Activated T-cell treated with anti-CD3 and anti-CD28 coated beads, Interleukin-2, amount 50 U/mL, for 24 hours (primary cell): ENCODE measurements at regions not wholly inside any gene's neighbourhood (a gene's known extent, or its start where the extent isn't known, plus 50 kb on each side); places are given as distances from the start of the nearest gene placed in this dataset.

Experiments
- DNase-seq: peaks from one replicate; pipeline ENCODE4 v3.0.0-alpha.2; 2020
- H3K27ac Mint-ChIP-seq: 2 replicates; pipeline ENCODE4 v1.8.0; 2020; ENCODE audit warnings: mild to moderate bottlenecking, mixed read lengths
- H3K27me3 Mint-ChIP-seq: 2 replicates; pipeline ENCODE4 v1.8.0; 2020; ENCODE audit warnings: mixed read lengths
- H3K36me3 Mint-ChIP-seq: 2 replicates; pipeline ENCODE4 v1.8.0; 2020; ENCODE audit warnings: low read depth, mixed read lengths
- H3K4me1 Mint-ChIP-seq: 2 replicates; pipeline ENCODE4 v1.8.0; 2020; ENCODE audit warnings: low read depth, mixed read lengths
- H3K4me3 Mint-ChIP-seq: 2 replicates; pipeline ENCODE4 v1.8.0; 2020; ENCODE audit warnings: mild to moderate bottlenecking, moderate library complexity, mixed read lengths
- H3K9me3 Mint-ChIP-seq: 2 replicates; pipeline ENCODE4 v1.8.0; 2020; ENCODE audit warnings: mixed read lengths

DNA sequence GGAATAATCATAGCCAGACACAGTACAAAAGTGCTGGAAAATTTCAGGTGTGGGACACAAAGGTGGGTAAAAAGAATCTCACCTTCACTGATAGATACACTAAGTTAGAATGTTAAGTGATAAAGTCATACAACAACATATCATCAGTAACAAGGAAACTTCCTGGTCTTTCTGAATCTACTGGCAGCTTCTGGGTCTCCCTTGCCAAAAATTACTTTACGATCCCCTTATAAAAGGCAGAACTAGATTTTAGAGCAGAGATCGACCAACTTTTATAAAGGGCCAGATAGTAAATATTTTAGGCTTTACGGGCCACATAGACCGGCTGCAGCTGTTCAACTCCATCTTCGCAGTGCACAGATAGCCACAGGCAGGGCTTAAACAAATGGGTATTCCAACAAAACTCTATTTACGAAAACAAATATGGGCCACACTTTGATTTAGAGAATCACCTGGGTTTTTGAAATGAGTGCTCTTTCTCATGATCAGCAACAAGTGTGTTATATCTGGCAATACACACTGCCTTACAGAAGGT is 159.9 kb downstream of the AASDH start:
- Mint-ChIP-seq H3K4me3 (no peak overlapping the region), H3K27ac (no peak overlapping the region), H3K4me1 (peaks cover 7% of the 10 kb centered on the region), H3K36me3 (no peaks in the 10 kb centered on the region), H3K27me3 (peaks cover 12% of the 10 kb centered on the region), H3K9me3 (peaks cover 5% of the 10 kb centered on the region)
- DNase-seq, result no peak

DNA sequence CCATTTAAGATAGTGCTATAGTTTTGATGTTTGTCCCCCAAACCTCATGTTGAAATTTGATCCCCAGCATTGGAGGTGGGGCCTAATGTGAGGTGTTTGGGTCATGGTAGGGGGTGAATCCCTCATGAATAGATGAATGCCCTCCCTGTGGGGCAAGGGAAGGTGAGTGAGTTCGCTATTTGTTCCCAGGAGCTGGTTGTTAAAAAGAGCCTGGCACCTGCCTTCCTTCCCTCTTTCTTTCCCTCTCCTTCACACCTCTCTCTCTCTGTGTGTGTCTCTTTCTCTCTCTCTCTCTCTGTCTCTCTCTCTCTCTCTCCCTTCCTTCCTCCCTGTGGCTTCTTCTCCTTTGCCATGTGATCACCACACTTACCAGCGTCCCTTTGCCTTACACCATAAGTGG is 160.7 kb downstream of the AASDH start:
- Mint-ChIP-seq H3K9me3 (no peaks in the 10 kb centered on the region), H3K4me1 (peaks cover 7% of the 10 kb centered on the region), H3K27me3 (peaks cover 5% of the 10 kb centered on the region), H3K27ac (no peak overlapping the region), H3K4me3 (no peak overlapping the region), H3K36me3 (no peaks in the 10 kb centered on the region)
- DNase-seq, result no peak

- peaks cover 5% of the 10 kb centered on the region for H3K27me3 Mint-ChIP-seq
- no peak for DNase-seq
- H3K4me1 Mint-ChIP-seq, result peaks cover under 1% of the 10 kb centered on the region
- no peaks in the 10 kb centered on the region for H3K36me3 Mint-ChIP-seq
- H3K27ac Mint-ChIP-seq, result no peak overlapping the region
- no peaks in the 10 kb centered on the region for H3K9me3 Mint-ChIP-seq
- no peak overlapping the region for H3K4me3 Mint-ChIP-seq
These were observed 162.7 kb downstream of the AASDH start for GRCh38 chr4:56224641-56225040.

DNA sequence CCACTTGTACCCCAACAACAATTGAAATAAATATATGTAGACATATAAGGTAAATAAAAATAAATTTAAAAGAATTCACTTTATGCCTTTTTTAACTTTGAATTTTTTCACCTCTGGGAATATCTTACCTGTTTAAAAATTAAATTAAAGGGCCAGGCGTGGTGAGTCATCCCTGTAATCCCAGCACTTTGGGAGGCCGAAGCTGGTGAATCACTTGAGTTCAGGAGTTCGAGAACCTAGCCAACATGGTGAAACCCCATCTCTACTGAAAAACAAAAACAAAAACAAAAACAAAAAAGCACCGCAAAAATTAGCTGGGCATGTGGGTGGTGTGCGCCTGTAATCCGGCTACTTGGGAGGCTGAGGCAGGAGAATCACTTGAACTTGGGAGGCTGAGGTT is 164.8 kb downstream of the AASDH start:
- H3K9me3 Mint-ChIP-seq, result no peaks in the 10 kb centered on the region
- peaks cover 13% of the 10 kb centered on the region for H3K27me3 Mint-ChIP-seq
- DNase-seq, result no peak
- no peaks in the 10 kb centered on the region for H3K4me1 Mint-ChIP-seq
- no peak overlapping the region for H3K4me3 Mint-ChIP-seq
- H3K36me3 Mint-ChIP-seq, result no peaks in the 10 kb centered on the region
- H3K27ac Mint-ChIP-seq, result no peak overlapping the region

- no peak overlapping the region for H3K4me3 Mint-ChIP-seq
These were observed 167.0 kb downstream of the AASDH start for GRCh38 chr4:56220261-56220660.

GRCh38 chr4:56219447-56219846 is 167.8 kb downstream of the AASDH start:
- H3K9me3 Mint-ChIP-seq, result no peaks in the 10 kb centered on the region
- H3K27ac Mint-ChIP-seq, result no peak overlapping the region
- peaks cover 13% of the 10 kb centered on the region for H3K27me3 Mint-ChIP-seq
- no peaks in the 10 kb centered on the region for H3K36me3 Mint-ChIP-seq
- H3K4me3 Mint-ChIP-seq, result no peak overlapping the region
- DNase-seq, result no peak
- no peaks in the 10 kb centered on the region for H3K4me1 Mint-ChIP-seq

More at GRCh38 chr4:56220261-56220660, 167.0 kb downstream of the AASDH start:
- no peak for DNase-seq
- Mint-ChIP-seq H3K9me3 (no peaks in the 10 kb centered on the region), H3K27ac (no peak overlapping the region), H3K27me3 (peaks cover 13% of the 10 kb centered on the region), H3K36me3 (no peaks in the 10 kb centered on the region), H3K4me1 (no peaks in the 10 kb centered on the region)

GRCh38 chr4:56218230-56218895 is 168.9 kb downstream of the AASDH start:
- no peaks in the 10 kb centered on the region for H3K36me3 Mint-ChIP-seq
- H3K4me1 Mint-ChIP-seq, result no peaks in the 10 kb centered on the region
- no peaks in the 10 kb centered on the region for H3K9me3 Mint-ChIP-seq
- H3K27me3 Mint-ChIP-seq, result peaks cover 13% of the 10 kb centered on the region
- no peak overlapping the region for H3K27ac Mint-ChIP-seq
- DNase-seq, result no peak
- no peak overlapping the region for H3K4me3 Mint-ChIP-seq

- Mint-ChIP-seq H3K27me3 (peaks cover 13% of the 10 kb centered on the region), H3K36me3 (no peaks in the 10 kb centered on the region), H3K4me1 (no peaks in the 10 kb centered on the region), H3K9me3 (no peaks in the 10 kb centered on the region), H3K4me3 (no peak overlapping the region), H3K27ac (no peak overlapping the region)
- no peak for DNase-seq
These were observed 169.9 kb downstream of the AASDH start for GRCh38 chr4:56217343-56217890.

DNA sequence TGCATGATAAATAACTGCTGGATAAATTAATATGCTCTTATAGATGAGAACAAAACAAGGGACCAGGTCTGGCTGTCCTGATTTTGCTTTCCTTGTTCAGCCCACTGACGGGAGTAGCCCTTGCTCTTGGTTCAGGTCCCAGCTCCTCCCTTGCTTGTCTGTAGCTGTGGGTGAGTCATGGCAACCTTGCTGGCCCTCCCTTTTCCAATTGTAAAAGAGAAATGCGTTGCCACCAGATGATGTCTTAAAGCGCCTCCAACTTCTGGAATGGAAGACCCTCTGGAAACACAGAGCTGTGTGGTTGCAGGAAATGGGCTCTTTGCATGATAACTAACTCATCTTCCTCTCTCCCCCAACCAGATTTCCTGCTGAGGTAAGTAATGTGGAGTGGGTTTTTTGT is 171.4 kb downstream of the AASDH start:
- no peak for DNase-seq
- Mint-ChIP-seq H3K36me3 (no peaks in the 10 kb centered on the region), H3K4me3 (no peak overlapping the region), H3K4me1 (no peaks in the 10 kb centered on the region), H3K9me3 (peaks cover 7% of the 10 kb centered on the region), H3K27me3 (peaks cover 13% of the 10 kb centered on the region), H3K27ac (no peak overlapping the region)

- no peak overlapping the region for H3K4me3 Mint-ChIP-seq
- no peaks in the 10 kb centered on the region for H3K4me1 Mint-ChIP-seq
- H3K27ac Mint-ChIP-seq, result no peak overlapping the region
- no peak for DNase-seq
- peaks cover 7% of the 10 kb centered on the region for H3K9me3 Mint-ChIP-seq
- no peaks in the 10 kb centered on the region for H3K36me3 Mint-ChIP-seq
- peaks cover 13% of the 10 kb centered on the region for H3K27me3 Mint-ChIP-seq
These were observed 172.0 kb downstream of the AASDH start for GRCh38 chr4:56215141-56215783.

DNA sequence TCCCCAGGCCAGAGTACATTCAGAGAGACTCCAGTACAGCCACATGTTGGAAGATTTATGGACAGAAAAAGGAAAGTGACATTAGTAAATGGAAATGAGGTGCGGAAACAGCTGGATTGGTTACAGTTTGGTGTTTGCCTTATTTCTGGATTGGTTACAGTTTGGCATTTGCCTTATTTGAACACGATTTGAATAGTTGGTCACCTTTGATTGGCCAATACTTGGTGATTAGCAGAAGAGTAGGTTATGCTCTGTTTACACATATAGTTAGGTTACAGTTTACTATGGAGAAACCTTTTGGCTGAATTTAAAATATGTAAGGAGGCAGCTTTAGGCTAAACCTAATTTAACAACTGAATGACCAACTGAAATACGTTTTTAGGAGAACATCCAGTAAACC is 173.7 kb downstream of the AASDH start:
- H3K4me3 Mint-ChIP-seq, result no peak overlapping the region

DNA sequence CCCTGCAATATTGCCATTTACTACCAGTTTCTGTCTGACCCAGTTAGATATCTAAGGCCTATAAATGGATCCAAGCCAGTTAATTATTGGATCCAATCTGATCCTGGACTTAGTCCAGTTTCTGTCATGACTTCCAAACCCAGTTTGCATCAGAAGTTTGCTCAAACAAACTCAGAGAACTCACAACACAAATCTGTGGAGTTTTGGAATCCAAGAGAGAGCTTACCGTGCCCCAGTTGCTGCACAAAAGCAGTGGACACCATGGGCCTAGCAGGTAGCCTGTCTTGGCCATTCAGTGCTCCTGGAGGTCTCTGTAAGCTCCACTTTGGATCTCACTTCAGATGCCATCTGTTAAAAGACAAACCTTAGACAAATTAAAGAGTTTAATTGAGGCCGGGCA is 174.5 kb downstream of the AASDH start:
- no peak for DNase-seq
- no peaks in the 10 kb centered on the region for H3K4me1 Mint-ChIP-seq
- no peak overlapping the region for H3K27ac Mint-ChIP-seq
- no peaks in the 10 kb centered on the region for H3K36me3 Mint-ChIP-seq
- H3K9me3 Mint-ChIP-seq, result peaks cover 7% of the 10 kb centered on the region
- H3K4me3 Mint-ChIP-seq, result no peak overlapping the region
- no peaks in the 10 kb centered on the region for H3K27me3 Mint-ChIP-seq

More for the DNA sequence above, 173.7 kb downstream of the AASDH start:
- no peak for DNase-seq
- peaks cover 7% of the 10 kb centered on the region for H3K9me3 Mint-ChIP-seq
- H3K27ac Mint-ChIP-seq, result no peak overlapping the region
- no peaks in the 10 kb centered on the region for H3K36me3 Mint-ChIP-seq
- H3K27me3 Mint-ChIP-seq, result peaks cover 1% of the 10 kb centered on the region
- no peaks in the 10 kb centered on the region for H3K4me1 Mint-ChIP-seq

GRCh38 chr4:56211202-56211601 is 176.1 kb downstream of the AASDH start:
- DNase-seq, result no peak
- no peak overlapping the region for H3K4me3 Mint-ChIP-seq
- peaks cover 7% of the 10 kb centered on the region for H3K9me3 Mint-ChIP-seq
- no peaks in the 10 kb centered on the region for H3K4me1 Mint-ChIP-seq
- no peaks in the 10 kb centered on the region for H3K36me3 Mint-ChIP-seq
- H3K27ac Mint-ChIP-seq, result no peak overlapping the region
- no peaks in the 10 kb centered on the region for H3K27me3 Mint-ChIP-seq

DNA sequence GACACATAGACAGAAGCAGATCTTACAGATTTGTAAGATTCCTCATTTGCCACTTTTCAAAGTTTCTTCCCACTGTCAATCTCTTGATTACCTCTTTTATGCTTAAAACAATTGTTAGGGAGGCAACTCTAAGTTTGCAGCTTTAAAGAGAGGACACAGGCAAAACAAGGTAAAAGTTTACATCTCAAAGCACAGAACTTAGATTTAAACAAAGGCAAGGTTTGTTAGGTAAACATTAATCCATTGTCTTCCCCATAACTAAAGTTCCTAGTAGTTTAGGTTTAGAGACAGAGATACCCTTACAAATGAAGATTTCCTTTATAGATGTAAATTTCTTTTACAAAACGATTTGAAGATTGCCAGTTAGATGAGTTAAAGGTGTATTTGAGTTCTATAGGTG is 176.9 kb downstream of the AASDH start:
- no peaks in the 10 kb centered on the region for H3K27me3 Mint-ChIP-seq

GRCh38 chr4:56209767-56210166 is 177.5 kb downstream of the AASDH start:
- no peak overlapping the region for H3K4me3 Mint-ChIP-seq
- no peaks in the 10 kb centered on the region for H3K4me1 Mint-ChIP-seq
- no peak for DNase-seq
- no peak overlapping the region for H3K27ac Mint-ChIP-seq
- H3K27me3 Mint-ChIP-seq, result no peaks in the 10 kb centered on the region
- H3K36me3 Mint-ChIP-seq, result no peaks in the 10 kb centered on the region
- peaks cover 7% of the 10 kb centered on the region for H3K9me3 Mint-ChIP-seq

More for the DNA sequence above, 176.9 kb downstream of the AASDH start:
- no peak for DNase-seq
- no peaks in the 10 kb centered on the region for H3K4me1 Mint-ChIP-seq
- peaks cover 7% of the 10 kb centered on the region for H3K9me3 Mint-ChIP-seq
- H3K36me3 Mint-ChIP-seq, result no peaks in the 10 kb centered on the region
- H3K4me3 Mint-ChIP-seq, result no peak overlapping the region
- no peak overlapping the region for H3K27ac Mint-ChIP-seq
